ENCODE measurements at regions not wholly inside any gene's neighbourhood (a gene's known extent, or its start where the extent isn't known, plus 50 kb on each side); places are given as distances from the start of the nearest gene placed in this dataset.
"Not testable (repeated sequence)": the region's sequence is repeated elsewhere in the genome, so short reads cannot be mapped to it uniquely, and the experiment has no call there.

DNA sequence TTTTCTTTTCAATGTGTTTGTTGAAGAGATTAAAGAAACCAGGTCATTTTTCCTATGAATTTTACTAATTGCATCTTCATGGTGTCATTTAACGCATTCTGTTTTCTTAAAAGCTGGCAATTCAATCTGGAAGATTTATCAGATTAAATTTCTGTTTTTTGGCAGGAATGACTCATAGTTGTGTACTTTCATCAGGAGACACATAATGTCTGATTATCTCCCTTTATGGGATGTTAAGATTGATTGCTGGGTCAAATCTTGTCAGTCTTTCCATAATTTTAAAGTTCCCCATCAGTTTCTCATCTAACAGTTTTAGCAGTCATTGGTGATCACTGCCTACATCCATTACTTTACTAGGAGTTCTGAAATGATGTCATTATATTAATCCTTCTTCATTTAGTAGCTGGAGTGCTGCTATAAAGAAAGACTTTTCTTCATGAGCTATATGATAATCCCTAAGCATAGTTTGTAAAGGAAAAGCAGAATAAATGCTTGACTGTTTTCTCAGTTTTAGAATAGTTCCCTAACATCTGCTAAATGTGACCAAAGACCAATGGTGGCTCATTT is 72.8 kb upstream of the MAP10 start:
- ATAC-seq: no peak
- H3K36me3 Mint-ChIP-seq: no peaks in the 10 kb centered on the region
- H3K4me3 Mint-ChIP-seq: no peak overlapping the region
- peaks cover 10% of the 10 kb centered on the region for H3K27me3 Mint-ChIP-seq
- no peaks in the 10 kb centered on the region for H3K4me1 Mint-ChIP-seq
- peaks cover 2% of the 10 kb centered on the region for H3K9me3 Mint-ChIP-seq
- H3K27ac Mint-ChIP-seq: no peak overlapping the region

- Mint-ChIP-seq H3K36me3 (no peaks in the 10 kb centered on the region), H3K4me3 (no peak overlapping the region), H3K27ac (no peak overlapping the region), H3K9me3 (peaks cover 14% of the 10 kb centered on the region), H3K27me3 (no peaks in the 10 kb centered on the region), H3K4me1 (no peaks in the 10 kb centered on the region)
- no peak for ATAC-seq
Observed at GRCh38 chr1:232737917-232738316, 67.3 kb upstream of the MAP10 start.

- Mint-ChIP-seq H3K36me3 (no peaks in the 10 kb centered on the region), H3K27ac (no peak overlapping the region), H3K9me3 (peaks cover 18% of the 10 kb centered on the region), H3K4me1 (no peaks in the 10 kb centered on the region), H3K27me3 (no peaks in the 10 kb centered on the region), H3K4me3 (no peak overlapping the region)
- no peak for ATAC-seq
Observed at GRCh38 chr1:232743999-232744398, 61.2 kb upstream of the MAP10 start.

GRCh38 chr1:232744847-232745246 is 60.4 kb upstream of the MAP10 start:
- no peak overlapping the region for H3K4me3 Mint-ChIP-seq
- H3K27me3 Mint-ChIP-seq: no peaks in the 10 kb centered on the region
- no peak for ATAC-seq
- H3K27ac Mint-ChIP-seq: no peak overlapping the region
- no peaks in the 10 kb centered on the region for H3K4me1 Mint-ChIP-seq
- no peaks in the 10 kb centered on the region for H3K36me3 Mint-ChIP-seq
- H3K9me3 Mint-ChIP-seq: peaks cover 17% of the 10 kb centered on the region

GRCh38 chr1:232745698-232746097 is 59.5 kb upstream of the MAP10 start:
- not testable (repeated sequence) for H3K4me3 Mint-ChIP-seq, H3K36me3 Mint-ChIP-seq, H3K27ac Mint-ChIP-seq, H3K4me1 Mint-ChIP-seq, H3K27me3 Mint-ChIP-seq, ATAC-seq
- peaks cover 14% of the 10 kb centered on the region for H3K9me3 Mint-ChIP-seq

- Mint-ChIP-seq H3K27me3 (peaks cover 10% of the 10 kb centered on the region), H3K36me3 (no peaks in the 10 kb centered on the region), H3K4me3 (no peak overlapping the region), H3K27ac (no peak overlapping the region), H3K9me3 (peaks cover 9% of the 10 kb centered on the region), H3K4me1 (no peaks in the 10 kb centered on the region)
- no peak for ATAC-seq
Observed at GRCh38 chr1:232748910-232749368, 56.3 kb upstream of the MAP10 start.

- H3K27ac Mint-ChIP-seq: no peak overlapping the region
- no peak overlapping the region for H3K4me3 Mint-ChIP-seq
Observed at GRCh38 chr1:232751393-232752140, 53.6 kb upstream of the MAP10 start.

GRCh38 chr1:232752365-232752764 is 52.9 kb upstream of the MAP10 start:
- Mint-ChIP-seq H3K27ac (no peak overlapping the region), H3K36me3 (no peaks in the 10 kb centered on the region), H3K4me1 (no peaks in the 10 kb centered on the region), H3K9me3 (peaks cover 9% of the 10 kb centered on the region), H3K27me3 (peaks cover 10% of the 10 kb centered on the region), H3K4me3 (no peak overlapping the region)
- no peak for ATAC-seq

More at GRCh38 chr1:232751393-232752140, 53.6 kb upstream of the MAP10 start:
- H3K9me3 Mint-ChIP-seq: peaks cover 9% of the 10 kb centered on the region
- H3K4me1 Mint-ChIP-seq: no peaks in the 10 kb centered on the region
- ATAC-seq: no peak
- peaks cover 10% of the 10 kb centered on the region for H3K27me3 Mint-ChIP-seq
- no peaks in the 10 kb centered on the region for H3K36me3 Mint-ChIP-seq

GRCh38 chr1:232754930-232755329 is 50.3 kb upstream of the MAP10 start:
- no peak overlapping the region for H3K27ac Mint-ChIP-seq
- no peaks in the 10 kb centered on the region for H3K36me3 Mint-ChIP-seq
- H3K27me3 Mint-ChIP-seq: peaks cover 10% of the 10 kb centered on the region
- H3K4me3 Mint-ChIP-seq: no peak overlapping the region
- no peak for ATAC-seq
- H3K4me1 Mint-ChIP-seq: no peaks in the 10 kb centered on the region
- no peaks in the 10 kb centered on the region for H3K9me3 Mint-ChIP-seq

Measured in stimulated activated memory B cell treated with anti-CD40 and anti-IgM and Interleukin-4, amounts not matched to agents 10 μg/mL and 1 μg/mL and 100 μg/mL, for 72 hours (primary cell).